ENCODE measurements at regions not wholly inside any gene's neighbourhood (a gene's known extent, or its start where the extent isn't known, plus 50 kb on each side); places are given as distances from the start of the nearest gene placed in this dataset.

DNA sequence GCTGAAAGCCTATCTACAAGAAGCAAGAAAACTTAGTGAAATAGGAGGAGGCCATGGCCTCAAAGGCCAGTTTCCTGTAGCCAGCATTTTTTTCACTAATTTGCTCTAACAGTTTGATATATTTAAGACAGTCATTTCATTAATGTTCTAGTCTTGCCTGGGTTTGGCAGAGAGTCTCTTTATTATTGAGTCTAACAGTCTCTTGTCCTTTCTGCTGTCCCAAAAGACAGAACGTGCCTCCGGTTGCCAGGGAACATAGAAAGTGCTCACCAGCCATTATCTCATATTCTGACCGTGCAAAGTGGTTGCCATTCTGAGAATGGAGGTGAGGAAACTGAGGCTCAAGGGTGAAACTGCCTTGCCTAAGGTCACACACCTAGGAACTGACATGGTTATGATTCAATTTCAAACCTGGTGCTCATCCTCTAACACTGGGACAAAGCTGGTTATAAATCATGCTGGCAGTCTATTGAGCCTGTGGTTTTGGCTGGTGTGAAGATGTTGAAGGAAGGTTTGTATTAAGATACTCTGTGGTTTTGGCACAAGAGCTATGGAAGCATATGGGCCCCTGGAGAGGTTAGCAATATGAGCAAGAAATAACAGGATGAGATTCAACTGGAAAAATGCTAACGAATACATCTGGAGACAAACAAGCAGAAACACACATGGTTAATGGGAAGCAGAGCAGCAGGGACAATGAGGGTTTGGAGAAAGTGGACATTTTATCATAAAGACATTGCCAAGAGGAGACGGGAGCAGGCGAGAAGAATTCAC, 903.3 kb upstream of the KLHL29 start:
- TF ChIP-seq BHLHE40 (IDR thresholded peaks at IDR 0.05; ENCODE audit: borderline replicate concordance) (no peak), HDGF (IDR thresholded peaks at IDR 0.05; ENCODE audit: borderline replicate concordance) (no peak), SP1 (IDR thresholded peaks at IDR 0.05) (no peak), TARDBP (IDR thresholded peaks at IDR 0.05) (no peak), FOXM1 (IDR thresholded peaks at IDR 0.05; ENCODE audit: borderline replicate concordance) (no peak), ZNF384 (IDR thresholded peaks at IDR 0.05) (no peak), FOXA1 (IDR thresholded peaks at IDR 0.05) (no peak), NFRKB (IDR thresholded peaks at IDR 0.05) (no peak)
- TF ChIP-seq, protein P1, sequence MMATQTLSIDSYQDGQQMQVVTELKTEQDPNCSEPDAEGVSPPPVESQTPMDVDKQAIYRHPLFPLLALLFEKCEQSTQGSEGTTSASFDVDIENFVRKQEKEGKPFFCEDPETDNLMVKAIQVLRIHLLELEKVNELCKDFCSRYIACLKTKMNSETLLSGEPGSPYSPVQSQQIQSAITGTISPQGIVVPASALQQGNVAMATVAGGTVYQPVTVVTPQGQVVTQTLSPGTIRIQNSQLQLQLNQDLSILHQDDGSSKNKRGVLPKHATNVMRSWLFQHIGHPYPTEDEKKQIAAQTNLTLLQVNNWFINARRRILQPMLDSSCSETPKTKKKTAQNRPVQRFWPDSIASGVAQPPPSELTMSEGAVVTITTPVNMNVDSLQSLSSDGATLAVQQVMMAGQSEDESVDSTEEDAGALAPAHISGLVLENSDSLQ (IDR thresholded peaks at IDR 0.05), result no peak
